ENCODE measurements at regions not wholly inside any gene's neighbourhood (a gene's known extent, or its start where the extent isn't known, plus 50 kb on each side); places are given as distances from the start of the nearest gene placed in this dataset.

DNA sequence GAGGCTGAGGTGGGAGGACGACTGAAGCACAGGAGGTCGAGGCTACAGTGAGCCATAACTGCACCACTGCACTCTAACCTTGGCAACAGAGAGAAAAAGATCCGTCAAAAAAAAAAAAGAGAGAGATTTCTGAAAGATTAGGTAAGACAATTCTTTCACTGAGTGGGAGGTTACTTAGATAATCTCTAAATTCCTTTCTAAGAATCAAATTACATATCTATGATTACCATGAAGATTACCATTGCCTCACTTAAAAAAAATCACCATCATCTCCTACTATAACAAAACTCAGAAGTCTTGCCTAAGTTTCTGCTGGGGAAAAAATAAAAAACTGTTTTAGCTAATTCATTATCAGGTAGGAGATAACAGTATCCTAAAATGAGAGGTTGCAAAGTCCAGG is 366.7 kb downstream of the DUSP6 start:
- H3K4me3 ChIP-seq (ENCODE audit: low read depth, low read length): no peak overlapping the region
- TF ChIP-seq, protein P1, sequence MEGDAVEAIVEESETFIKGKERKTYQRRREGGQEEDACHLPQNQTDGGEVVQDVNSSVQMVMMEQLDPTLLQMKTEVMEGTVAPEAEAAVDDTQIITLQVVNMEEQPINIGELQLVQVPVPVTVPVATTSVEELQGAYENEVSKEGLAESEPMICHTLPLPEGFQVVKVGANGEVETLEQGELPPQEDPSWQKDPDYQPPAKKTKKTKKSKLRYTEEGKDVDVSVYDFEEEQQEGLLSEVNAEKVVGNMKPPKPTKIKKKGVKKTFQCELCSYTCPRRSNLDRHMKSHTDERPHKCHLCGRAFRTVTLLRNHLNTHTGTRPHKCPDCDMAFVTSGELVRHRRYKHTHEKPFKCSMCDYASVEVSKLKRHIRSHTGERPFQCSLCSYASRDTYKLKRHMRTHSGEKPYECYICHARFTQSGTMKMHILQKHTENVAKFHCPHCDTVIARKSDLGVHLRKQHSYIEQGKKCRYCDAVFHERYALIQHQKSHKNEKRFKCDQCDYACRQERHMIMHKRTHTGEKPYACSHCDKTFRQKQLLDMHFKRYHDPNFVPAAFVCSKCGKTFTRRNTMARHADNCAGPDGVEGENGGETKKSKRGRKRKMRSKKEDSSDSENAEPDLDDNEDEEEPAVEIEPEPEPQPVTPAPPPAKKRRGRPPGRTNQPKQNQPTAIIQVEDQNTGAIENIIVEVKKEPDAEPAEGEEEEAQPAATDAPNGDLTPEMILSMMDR (IDR thresholded peaks at IDR 0.05; ENCODE audit: insufficient read depth, low read depth, low read length, missing control alignments): no peak
- no peak for DNase-seq (ENCODE audit: low read depth)

DNA sequence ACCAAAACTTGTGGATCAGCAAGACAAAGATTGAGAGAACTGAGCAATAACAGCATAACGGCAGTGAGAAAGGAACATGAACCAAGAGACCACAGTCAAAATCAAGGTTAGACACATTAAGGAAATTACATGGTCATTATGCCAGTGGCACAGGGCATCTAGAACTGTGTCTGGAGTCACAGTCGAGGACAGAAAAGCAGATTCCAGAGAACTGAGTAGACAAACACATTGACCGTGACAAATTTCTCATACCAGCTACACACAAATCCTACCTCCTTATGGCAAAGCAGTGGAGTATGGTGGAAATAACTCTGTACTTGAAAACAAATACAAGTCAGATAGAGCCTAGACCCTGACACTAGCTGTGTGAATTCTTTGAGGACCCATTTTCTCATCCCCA is 367.3 kb downstream of the DUSP6 start:
- TF ChIP-seq, protein P1 (IDR thresholded peaks at IDR 0.05; ENCODE audit: insufficient read depth, low read depth, low read length, missing control alignments): no peak
- no peak for DNase-seq (ENCODE audit: low read depth)

DNA sequence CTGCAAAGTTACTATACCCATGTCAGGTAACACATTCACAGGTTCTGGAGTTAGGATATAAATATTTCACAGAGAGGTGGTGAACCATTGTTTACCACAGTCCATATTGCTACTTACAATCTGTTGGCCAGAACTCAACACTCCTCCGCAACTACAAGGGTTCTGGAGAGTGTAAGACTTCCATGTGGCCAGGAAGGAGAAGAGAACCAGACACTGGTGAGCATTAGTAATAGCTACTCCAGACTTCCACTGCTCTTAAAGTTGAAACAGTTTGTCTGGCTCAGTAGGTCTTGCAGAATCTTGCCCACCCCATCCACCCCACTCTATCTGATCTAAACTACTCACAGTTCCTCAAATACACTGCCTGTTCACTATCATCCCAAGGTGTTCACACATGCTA is 369.6 kb downstream of the DUSP6 start:
- H3K4me3 ChIP-seq (ENCODE audit: low read depth, low read length): no peak overlapping the region

More for the DNA sequence above, 367.3 kb downstream of the DUSP6 start:
- H3K4me3 ChIP-seq (ENCODE audit: low read depth, low read length): no peak overlapping the region

DNA sequence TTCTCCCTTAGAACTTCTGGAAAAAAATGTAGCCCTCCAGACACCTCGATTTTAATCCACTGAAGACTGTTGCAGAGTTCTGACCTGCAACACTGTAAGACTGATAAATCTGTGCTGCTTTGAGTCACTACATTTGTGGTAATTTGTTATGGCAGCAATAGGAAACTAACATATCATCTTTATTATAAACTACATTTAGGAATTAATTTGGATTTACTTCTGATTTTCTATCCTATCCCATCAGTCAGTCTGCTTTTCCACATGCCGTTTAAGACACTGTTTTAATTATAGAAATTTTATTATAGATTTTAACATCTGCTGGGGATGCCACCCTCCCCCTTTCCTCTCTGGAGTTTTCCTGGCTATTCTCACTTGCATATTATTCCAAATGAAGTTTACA is 375.2 kb downstream of the DUSP6 start:
- H3K4me3 ChIP-seq (ENCODE audit: low read depth, low read length): no peak overlapping the region
- no peak for DNase-seq (ENCODE audit: low read depth)
- TF ChIP-seq, protein P1 (IDR thresholded peaks at IDR 0.05; ENCODE audit: insufficient read depth, low read depth, low read length, missing control alignments): no peak

More for the DNA sequence above, 369.6 kb downstream of the DUSP6 start:
- TF ChIP-seq, protein P1 (IDR thresholded peaks at IDR 0.05; ENCODE audit: insufficient read depth, low read depth, low read length, missing control alignments): no peak
- DNase-seq (ENCODE audit: low read depth): no peak

DNA sequence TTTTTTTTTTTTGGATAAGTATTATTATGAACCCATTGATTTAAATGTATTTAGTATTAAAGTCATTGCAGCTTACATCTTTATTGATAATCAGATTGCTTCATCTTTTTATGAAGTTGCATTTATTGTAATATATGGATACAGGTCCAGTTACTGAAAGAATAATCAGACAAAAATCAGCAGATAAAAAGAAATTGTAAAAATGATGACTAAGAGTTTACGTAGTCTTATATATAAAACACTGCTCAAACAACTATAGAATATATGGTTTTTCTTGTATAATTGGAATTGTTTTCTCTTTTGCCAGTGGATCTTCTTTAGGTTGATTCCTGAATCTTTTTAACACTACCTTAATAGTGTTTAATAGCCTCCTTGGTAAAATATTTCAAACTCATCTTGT is 378.3 kb downstream of the DUSP6 start:
- TF ChIP-seq, protein P1 (IDR thresholded peaks at IDR 0.05; ENCODE audit: insufficient read depth, low read depth, low read length, missing control alignments): no peak
- H3K4me3 ChIP-seq (ENCODE audit: low read depth, low read length): no peak overlapping the region
- no peak for DNase-seq (ENCODE audit: low read depth)

DNA sequence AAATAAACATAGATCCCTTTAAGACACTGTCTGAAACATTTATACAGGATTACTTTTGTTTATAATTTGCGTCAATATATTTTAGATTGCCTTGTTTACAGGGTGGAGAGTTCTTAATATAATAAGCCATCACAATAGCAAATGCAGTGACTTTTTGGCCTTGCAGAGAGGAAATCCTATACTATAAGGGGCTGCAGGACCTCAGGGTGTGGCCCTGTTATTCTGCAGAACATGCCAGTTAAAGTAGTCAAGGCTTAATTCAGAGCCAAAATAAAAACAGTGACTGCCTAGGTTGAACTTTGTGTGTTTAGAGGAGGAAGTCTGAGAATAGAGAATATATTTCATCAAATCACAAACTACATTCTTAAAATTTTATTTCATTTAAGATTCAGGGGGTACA is 381.6 kb downstream of the DUSP6 start:
- TF ChIP-seq, protein P1 (IDR thresholded peaks at IDR 0.05; ENCODE audit: insufficient read depth, low read depth, low read length, missing control alignments): no peak
- no peak overlapping the region for H3K4me3 ChIP-seq (ENCODE audit: low read depth, low read length)
- no peak for DNase-seq (ENCODE audit: low read depth)

DNA sequence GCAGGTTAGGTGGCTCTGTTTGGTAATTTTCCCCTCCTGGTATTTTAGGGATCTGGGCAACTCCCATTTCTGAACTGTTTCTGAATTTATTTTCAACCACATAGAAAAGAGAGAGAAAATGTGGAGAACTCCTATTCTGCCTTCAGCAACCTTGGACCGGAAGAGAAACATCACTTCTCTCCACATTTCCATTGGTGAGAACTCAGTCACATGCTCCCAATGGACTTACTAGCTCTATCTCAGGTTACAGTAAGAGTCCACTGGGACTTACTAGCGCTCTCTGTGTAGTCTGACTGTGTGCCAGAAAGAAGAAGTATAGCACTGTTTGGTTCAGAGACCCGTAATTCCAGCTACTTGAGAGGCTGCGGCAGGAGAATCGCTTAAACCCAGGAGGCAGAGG is 383.2 kb downstream of the DUSP6 start:
- H3K4me3 ChIP-seq (ENCODE audit: low read depth, low read length): no peak overlapping the region
- DNase-seq (ENCODE audit: low read depth): no peak
- TF ChIP-seq, protein P1 (IDR thresholded peaks at IDR 0.05; ENCODE audit: insufficient read depth, low read depth, low read length, missing control alignments): no peak

Measured in GM12865 (cell line).